ENCODE measurements at regions not wholly inside any gene's neighbourhood (a gene's known extent, or its start where the extent isn't known, plus 50 kb on each side); places are given as distances from the start of the nearest gene placed in this dataset.
"Not testable (repeated sequence)": the region's sequence is repeated elsewhere in the genome, so short reads cannot be mapped to it uniquely, and the experiment has no call there.

DNA sequence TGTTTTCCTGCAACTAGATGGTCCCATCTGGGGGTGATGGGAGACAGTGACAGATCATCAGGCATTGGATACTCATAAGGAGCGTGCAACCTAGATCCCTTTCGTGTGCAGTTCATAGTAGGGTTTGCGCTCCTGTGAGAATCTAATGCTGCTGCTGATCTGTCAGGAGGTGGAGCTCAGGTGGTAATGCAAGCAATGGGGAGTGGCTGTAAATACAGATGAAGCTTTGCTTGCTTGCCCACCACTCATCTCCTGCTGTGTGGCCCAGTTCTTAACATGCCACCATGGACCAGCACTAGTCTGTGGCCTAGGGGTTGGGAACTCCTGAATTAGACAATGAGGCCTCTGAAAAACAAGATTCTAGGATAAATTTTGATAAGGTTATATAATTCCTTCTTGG, 430.6 kb downstream of the KCNJ2 start:
- not testable (repeated sequence) for DNase-seq

DNA sequence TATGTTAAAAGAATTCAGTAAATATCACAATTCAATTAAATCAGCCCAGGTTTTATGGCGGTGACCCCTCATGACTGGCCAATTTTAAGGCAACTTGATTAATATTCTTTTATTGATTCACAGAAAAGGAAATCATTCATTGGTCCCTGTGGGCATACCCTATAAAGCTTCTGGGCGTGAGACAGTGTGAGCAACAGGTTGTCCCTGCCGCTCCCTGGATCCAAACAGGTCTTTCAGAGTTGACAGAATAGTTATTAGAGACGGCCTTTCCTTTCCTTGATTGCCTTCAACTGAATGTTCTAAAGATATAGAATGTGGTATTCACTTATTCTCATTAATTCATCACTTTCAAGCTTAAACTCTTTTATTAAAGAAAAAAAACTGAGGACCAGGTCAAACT, 433.9 kb downstream of the KCNJ2 start:
- DNase-seq = no peak

DNA sequence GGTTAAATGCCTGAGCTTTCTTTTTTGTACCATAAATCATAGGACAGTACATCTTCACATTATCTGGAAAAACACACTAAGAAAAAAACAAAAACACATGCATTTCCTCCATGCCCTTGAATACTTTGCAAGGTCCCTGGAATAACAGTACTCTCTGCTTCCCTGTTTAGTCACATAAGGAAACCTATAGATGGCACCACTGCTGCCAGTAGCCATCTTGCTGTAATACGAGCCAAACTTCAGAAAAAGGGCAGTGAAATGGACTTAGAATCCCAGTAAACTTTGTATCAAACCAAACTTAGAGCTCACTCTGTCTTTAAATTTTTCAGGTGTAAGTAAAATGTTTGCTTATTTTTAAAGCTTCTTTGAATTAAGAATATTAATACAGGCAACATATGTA, 435.5 kb downstream of the KCNJ2 start:
- DNase-seq = no peak

DNA sequence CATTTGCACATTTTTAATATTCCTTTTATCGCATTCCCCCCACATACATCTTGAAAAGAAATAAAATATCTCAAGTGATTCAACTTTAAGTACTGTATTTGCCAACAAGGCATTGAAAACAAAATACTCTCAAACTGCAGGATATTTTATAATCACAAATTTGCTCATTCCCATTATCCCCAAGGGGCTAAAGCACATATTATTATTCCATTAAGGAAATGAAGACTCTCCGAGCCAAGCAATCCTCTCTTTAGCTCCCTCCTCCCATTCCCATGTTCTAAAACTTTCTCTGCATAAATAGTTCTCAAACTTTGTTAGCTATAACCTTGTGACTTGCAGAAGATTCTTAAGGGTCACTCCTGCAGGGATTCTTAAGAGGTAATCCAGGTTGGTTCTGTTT, 436.8 kb downstream of the KCNJ2 start:
- no peak for DNase-seq

DNA sequence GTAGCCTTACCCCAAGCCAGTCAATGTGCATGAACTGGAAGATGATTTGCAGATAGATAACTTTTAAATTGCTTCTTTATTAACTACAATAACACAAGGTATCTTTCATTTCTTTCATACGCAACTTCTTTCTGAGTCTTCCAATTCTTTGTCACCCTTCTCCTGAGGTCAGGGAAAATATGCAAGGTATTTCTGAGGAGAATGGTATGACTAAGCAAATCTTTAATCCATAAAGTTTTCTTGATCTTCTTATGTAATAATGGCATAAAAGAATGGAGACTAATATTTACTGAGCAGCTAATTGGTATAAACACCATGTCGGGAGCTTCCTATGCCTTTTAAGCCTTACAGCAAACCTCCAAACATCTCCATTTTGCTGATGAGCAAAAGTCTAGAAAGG, 438.9 kb downstream of the KCNJ2 start:
- DNase-seq = no peak

DNA sequence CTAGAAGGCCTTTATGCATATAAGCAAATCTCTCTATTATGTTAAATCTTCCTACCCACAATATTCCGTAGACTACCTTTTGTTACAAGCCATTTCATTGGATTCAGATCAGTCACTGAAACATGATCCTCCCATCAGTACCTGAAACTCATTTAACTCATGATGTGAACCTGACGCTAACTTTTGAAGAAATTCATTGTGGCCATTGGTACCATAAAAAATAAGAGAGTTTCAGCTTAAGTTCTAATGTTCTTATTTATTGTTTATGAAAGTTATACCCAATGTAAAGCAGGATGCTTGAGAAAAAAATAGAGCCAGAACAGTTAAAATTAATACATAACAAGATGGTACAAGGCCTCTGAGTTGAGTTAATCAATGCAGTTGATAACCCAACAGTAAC, 439.6 kb downstream of the KCNJ2 start:
- DNase-seq = no peak

DNA sequence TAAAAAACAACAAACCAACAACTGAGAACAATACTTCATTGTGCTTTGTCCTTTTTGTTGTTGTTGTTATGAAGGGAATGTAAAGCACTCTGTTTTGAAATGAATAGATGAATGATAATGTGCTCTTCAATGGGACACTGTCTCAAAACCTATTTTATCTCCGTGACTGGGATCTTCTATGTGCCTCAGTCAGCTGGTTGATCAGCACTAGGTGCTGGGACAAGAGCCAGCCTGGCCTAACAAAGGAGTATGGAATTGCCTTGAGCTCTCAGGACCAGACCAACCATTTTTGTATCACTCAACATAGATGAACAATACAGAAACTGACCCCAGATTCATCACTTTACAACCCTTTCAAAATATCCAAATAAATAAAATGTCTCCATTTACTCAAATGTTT, 440.2 kb downstream of the KCNJ2 start:
- no peak for DNase-seq

DNA sequence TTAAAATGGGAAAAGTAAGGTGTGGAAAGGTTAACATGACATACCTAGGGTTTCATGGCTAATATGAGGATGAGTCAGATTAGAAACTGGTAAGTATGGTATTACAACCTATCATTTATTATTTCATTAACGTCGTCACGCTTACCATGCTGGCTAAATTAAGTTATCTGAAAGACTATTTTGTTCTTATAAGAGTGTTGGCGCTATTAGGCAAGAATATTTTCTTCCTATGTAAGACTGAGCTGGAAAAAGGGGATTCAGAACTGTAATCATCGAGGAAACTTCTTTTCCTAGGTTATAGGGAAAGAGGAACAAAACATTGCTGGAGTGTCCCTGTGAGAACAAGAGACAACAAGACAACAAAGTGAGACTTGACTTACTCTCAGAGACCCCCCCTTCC, 440.8 kb downstream of the KCNJ2 start:
- no peak for DNase-seq

DNA sequence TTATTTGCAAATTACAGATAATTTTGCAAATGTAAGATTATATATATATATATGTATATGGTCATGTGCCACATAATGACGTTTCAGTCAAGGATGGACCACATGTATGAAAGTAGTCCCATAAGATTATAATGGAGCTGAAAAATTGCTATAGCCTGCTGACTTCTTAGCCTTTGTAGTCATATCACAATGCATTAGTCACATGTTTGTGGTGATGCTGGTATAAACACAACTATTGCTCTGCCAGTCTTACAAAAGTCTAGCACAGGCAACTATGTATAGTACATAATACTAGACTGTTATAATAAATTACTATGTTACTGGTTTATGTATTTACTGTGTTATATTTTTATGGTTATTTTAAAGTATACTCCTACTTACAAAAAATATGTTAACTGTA, 444.3 kb downstream of the KCNJ2 start:
- no peak for DNase-seq

DNA sequence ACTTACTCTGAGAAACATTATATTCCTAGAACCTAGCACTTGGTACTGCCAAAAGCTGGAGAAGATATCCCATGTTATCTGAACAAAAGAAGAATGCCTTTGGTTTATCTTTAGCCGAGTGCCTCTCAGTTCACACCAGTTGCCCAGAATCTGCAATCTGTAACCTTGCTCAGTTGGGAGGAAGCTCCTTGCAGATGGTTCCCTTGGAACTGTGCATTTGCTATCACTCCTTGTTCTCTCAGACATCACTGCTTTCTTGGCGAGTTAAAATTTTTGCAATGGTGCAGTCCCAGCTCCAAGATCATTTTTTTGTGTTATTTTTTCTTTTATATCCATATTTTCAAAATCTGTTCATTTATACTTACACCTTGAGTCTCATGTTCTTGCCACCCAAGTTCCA, 446.5 kb downstream of the KCNJ2 start:
- no peak for DNase-seq

DNA sequence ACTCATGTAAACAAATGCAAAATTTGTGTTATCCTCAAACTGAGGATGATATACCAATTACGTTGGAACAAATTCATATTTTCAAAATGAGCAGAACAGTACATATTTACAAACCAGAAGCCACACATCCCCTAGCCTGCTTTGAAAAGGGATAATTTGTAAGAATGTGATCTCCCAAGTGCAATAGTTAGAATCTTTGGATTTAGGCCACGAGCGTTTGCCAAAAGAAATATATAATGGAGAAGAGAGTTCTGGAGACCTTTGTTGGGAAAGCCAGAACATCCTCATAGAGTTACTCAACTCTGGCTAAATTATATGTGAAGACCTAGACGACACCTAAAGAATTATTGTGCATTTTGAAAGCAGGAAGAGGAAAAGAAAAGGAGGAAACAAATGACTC, 449.3 kb downstream of the KCNJ2 start:
- DNase-seq = no peak

DNA sequence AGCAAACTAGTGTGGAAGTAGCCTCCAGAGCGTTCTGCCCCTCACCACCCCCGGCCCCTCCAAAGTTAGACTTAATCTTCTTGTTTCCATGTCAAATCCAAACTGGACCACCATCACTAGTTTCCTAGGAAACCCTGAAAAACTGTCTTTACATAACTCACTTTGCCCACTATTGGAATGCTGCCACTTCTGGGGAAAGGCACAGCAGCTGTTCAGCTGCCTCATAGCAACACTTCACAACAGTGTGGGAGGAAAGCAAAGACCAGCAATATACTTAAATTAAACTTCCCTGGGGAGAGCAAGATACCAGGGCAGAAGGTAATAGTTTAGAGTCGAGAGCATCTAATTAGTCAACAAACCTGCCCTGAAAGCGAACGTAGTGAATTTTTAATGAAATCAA, 452.2 kb downstream of the KCNJ2 start:
- no peak for DNase-seq

DNA sequence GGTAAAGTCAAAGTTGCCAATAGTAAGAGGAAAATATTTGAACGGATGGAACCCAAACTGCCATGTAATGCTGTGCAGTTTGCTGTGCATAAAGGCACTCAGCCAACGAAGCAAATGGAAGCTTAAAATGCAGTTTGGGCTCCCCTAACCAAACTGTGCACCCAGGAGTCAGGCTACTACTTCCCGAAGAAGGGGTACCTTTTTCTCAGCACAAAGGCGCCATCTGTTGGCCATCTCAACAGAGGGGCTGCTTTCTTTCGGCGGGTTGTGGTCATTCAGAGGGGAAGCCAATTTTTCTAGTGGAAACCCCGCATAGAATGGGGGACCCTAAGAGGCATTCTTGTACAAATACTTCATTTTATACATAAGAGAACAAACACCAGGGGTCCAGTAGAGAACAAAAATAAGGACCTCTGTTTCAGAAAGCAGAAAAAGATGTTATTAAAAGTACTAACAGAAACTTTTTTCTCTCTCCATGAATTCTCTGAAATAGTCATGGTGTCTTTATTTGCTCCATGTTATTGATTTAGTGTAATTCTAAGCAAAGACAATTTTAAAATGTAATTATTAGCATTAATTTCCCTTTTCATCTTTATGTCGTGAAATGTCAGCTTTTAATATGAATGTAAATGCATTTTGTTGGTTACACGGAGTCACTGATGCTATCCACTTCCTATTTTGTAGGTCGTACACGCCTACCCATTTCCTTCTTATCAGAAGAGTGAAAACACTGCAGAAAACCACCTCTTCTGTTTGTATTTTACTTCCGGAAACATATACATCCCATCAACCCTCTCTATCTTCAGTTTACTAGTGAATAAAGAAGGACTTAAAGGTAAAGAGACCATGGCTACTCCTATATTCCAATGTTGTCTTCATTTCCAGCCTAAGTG, 453.3 kb downstream of the KCNJ2 start:
- DNase-seq = no peak

DNA sequence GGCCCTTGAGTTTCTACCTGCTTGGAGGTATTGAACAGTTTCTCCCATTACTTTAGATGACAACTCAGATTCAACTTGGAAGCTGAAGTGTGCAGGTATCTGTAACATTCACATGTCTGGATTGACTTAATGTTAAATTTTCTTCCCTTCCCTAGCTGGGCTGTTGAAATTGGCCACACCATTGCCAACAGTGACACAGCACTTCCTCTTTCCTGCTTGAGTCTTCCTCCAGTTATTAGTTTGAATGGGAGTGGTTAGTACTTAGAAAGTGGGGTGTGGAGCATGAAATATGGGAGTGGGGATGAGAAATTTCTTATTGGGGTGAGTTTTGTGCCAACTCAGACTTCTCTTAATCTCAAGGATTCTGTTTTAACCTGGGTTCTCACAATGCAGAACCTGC, 454.9 kb downstream of the KCNJ2 start:
- no peak for DNase-seq

DNA sequence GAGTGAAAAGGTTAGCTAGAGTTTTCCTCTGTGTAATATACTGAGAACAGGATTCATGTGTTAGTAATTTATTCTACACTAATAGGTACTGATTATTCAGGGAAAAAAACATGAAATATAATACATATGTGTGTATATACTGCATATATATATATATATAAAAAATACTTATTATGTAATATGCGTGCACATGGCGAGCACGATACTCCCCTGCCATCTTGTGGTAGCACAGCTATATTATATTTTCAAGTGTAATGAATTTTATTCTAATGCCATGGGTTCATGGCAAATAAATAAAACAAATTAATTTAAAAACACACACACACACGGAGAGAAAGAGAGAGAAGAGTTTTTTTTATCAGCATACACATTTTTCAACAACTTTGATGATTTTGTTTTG, 460.6 kb downstream of the KCNJ2 start:
- DNase-seq = no peak

DNA sequence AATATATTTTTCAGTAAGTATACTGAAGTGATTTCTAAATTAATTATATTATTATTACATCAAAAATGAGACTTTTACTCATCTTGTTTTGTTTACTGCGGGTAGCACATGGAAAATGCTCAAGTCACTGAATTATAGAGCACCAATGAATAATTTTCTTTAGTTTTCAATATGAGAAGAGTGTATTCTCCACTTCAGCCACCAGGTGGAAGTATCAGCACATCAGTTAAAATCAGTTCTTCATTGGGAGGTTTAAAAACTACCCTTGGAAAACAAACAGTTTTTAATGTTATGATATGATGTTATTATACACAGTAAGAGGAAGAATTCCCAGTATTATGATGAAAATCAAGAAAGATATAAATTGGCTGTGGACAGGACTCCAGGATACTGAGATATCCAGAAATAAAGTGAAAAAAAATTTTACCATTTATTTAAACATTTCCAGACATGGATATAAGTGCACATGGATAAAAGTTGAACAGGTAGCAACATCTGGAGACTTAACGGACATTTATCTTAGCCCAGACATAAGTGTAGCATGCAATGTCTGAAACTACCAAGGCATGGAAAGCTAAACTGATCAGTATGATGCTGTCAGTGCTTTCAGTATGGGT, 467.3 kb downstream of the KCNJ2 start:
- DNase-seq = no peak

DNA sequence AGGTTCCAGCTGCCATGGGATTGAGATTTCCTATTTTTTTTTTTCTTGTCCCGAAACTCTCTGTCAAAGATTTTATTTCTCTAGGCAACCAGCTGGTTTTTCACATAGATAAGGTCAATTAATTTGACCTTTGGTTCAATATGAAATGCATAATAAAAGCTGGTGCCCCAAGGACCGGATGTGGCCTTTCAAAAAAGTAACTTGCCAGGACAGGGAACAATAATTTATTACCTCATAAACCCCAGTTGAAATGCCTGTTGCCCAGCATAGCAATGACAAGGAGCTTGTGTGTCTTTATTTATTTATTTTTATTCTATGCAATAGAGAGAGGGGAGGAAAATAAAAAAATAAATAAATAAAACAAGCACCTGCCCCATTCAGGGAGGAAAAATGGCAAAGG, 472.7 kb downstream of the KCNJ2 start:
- DNase-seq = no peak

DNA sequence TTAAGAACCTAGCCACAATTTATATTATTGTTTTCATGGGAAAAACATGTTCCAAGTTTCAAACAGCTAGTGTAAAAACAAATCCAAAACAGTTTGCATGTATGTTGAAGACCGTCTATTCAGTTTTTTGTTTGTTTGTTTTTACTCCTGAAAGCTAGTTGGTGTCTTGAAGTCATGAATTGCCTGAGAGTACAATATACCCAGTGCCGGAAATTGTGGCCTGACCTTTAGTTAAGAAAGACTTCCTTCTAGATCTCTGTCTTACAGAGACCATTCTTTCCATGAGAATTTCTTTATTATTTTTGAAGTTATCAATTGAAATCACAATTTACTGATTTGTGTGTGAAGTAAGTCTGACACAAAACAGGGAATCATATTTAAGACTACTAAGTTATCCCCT, 474.8 kb downstream of the KCNJ2 start:
- no peak for DNase-seq

DNA sequence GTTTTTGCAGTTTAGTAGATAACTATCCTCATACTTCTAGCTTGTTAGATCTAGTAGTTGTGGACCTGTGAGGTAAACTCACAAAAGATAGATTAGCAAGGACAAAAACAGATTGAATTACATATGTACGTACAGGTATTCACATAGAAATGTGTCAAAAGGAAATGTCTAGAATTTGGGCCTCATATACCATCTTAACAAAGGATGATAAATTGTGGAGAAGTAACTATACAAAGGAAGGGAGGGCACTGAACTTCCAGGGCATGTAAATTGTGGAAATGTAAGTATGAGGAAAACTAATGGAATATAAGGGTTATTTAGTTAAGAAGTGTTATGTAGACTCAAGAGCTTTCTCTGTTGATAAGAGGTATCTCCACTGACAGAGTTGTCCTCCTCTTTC, 477.3 kb downstream of the KCNJ2 start:
- DNase-seq = no peak

DNA sequence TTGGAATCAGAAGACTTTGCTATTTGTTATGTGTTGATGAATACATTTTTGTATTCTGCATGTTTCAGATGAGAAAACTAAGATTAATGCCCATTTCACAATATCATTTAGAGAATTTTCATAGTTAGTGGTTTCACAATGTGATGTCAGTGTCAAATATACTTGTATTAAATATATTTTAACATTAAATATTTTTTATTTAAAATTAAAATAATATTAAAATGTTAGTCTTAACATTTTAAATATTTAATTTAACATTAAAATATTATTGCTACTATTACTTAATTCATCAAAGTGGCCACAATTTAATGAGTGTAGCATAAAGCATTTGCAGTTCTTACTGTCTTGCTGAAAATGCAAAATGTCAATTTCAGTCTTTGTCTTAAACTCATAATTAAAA, 478.8 kb downstream of the KCNJ2 start:
- DNase-seq = no peak

DNA sequence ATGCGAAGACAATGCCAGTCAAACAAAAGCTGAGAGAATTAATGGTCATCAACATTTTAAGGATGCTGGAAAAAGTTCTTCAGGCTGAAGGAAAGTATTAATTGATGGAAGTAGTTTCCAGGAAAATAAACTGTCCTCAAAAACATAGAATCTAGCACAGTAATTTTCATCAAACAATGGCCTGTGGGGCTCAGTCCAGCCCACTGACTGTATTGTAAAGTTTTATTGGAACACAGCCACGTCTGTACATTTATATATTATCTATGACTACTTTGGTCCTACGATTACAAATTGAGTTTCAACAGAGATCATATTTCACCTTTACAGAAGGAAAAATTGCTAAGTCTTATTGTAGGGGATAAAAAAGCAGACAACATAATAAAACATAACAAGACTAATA, 484.5 kb downstream of the KCNJ2 start:
- DNase-seq = no peak

DNA sequence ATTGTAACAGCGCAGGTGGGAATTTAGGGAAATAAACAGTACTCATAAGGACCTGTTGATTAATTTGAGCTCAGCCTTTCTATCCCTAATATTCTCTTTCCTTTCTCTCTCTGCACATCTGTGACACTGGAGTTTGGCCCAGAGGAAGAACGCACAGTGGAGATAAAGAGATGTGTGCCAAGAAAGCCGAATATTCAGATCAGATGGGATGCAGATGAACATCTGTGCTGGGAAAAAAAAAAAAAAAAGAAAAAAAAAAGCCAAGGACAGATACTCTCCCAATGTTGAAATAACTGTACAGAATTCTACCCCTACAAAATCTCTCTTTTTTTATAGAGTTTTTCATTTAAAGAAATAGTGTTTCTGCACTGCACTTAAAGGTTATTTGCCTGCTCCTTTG, 485.4 kb downstream of the KCNJ2 start:
- no peak for DNase-seq

DNA sequence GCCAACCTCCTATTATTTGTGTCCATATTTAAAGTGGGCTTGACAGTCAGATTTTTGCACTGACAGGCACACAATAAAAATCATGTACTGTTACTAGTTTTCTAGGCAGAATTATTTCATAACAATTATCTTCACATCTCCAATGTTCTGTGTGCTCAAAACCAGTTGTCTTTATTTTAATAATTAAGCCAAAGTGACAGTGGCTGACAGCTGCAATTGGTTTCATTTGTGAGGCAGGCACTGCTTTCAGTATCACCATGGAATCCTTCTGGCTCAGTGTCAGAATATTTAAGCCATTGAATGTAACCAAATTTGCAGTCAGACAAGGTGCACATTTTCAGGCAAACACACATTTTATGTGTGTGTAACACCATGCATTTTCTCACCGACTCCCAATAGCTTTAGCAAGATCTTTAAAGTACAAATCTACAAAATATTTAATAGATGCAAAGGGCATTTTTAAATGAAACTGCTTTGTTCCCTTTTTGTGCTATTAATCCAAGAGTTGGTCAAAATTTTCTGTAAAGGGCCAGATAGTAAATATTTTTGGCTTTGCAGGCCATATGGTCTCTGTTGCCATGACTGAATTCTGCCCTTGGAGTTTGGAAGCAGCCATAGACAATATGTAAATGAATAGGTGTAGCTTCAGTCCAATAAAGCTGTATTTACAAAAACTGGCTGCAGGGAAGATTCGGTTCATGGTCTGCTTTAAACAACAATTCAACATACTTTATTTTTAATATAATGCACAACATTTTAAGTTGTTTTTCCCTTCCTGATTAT, 486.0 kb downstream of the KCNJ2 start:
- DNase-seq = no peak

DNA sequence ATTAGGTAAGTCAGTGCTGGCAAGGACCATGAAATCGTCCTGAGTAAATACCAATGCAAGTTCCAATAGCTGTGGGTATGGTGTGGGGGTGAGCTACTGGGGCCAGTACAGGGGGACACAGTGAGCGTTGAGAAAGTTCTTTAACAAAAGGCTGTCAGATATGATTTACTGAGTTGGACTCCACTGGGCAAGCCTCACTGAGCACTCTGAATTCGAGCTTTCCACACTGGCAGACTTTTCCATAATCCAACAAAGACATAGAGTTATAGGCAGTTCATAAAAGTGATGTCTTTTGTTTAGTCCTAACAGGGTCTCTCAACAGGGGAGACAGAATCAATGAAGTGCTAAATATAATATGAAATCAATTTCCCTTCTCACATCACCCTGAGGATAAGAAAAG, 489.0 kb downstream of the KCNJ2 start:
- no peak for DNase-seq
